Ecto neural progenitor cell (in vitro differentiated cells): ENCODE measurements at regions not wholly inside any gene's neighbourhood (a gene's known extent, or its start where the extent isn't known, plus 50 kb on each side); places are given as distances from the start of the nearest gene placed in this dataset.
A peak's percentile ranks its signal among the peaks of the same experiment; 100 is the strongest.

ENCODE experiments used
- DNase-seq: peaks from one replicate; pipeline ENCODE4 v3.0.0-alpha.2; 2018; ENCODE audit warnings: low spot score

DNA sequence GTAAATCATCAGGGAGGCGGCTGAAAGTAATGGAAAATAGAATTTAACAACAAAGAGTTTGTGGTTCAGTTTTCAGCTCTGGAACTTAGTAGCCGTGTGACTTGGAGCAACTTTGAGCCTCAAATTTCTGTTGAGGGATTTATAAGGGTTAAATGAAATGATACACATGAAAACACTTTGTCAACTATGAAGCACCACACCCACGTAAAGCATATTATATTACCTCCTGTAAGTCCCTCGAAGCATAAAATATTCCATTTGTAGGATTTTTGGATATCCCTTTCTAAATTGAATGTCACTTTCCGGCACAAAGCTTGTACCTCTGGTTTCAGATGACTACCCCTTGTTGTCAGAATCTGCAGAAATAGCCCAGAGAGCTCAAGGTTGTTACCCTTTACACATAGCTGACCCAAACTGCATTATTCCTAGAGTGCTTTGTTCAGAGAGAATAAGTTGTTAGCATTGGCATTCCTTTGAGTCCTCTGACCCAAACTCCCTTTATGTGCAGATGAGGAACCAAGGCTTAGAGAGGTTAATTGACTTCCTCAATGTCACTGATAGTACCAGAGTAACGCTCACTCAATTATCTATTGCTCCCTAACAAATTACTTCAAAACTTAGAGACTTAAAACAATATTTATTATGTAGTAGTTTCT is 187.9 kb upstream of the UMPS start:
- DNase-seq, result no peak

DNA sequence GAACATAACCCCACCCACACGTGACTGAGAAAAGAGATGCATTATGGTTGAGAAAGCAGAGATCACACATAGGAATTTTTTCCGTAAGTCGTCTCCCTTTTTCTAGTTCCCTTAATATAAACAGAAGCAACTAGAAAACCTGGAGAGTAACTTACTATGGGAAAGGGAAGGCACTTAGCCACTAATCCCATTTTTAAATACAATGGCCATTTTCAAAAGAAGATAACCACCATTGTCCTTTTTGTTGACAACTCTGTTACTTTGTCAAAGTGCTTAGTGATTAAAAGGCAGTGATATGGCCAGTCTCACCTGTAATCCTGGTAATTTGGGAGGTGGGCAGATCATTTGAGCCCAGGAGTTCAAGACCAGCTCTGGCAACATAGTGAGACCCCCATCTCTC is 184.4 kb upstream of the UMPS start:
- DNase-seq, result no peak

DNA sequence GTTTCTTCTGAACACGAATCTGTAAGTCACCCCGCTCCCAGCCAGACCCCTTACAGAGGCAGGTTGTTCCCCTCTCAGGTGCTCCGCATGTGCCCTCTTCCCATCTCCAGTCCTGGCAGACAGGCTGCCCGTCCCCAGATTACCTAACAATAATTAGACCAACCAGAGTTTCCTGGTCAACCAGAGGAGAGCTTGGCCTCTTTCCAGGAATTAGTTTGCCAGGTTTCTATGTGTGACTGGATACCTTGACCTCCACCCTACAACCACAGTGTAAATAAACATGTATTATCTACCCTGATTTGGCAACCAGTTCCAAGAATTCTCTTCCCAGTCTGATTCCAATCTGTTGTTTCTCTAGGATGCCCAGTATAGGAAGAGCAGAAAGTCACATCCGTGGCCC is 178.0 kb upstream of the UMPS start:
- DNase-seq, result no peak

DNA sequence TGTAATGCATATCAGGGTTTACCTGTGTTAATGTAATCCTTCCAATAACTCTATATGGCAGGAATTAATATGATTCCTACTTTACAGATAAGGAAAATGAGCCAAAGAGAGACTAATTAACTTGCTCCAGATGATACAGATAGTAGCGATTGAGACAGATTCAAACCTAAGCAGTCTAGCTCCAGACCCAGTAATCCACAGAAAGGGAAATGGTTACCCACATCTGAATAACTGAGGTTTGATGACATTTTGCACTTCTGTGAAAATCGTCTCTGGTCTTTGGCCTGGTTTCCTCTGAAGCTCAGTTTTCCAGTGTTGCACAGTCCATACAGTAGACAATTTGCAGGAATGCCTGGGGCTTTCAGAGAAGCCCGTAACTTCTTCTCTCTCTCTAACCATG is 177.1 kb upstream of the UMPS start:
- no peak for DNase-seq

DNA sequence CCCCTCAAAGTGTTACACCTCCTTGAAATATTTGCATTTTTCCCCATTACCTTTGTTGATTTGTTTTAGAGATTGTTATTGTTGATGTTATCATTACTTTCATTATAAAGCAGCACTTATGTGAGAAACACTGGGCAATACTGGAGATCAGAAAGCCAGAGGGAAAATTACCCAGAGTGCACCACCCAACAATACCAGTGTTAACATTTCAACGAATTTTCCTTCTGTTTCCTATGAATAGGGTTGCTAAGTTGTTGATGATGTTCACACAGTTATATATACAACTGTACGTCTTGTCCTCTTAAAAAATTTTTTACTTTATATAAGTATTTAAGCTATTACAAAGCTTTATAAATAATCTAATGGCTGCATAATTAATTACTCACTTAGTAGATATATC is 173.6 kb upstream of the UMPS start:
- no peak for DNase-seq

DNA sequence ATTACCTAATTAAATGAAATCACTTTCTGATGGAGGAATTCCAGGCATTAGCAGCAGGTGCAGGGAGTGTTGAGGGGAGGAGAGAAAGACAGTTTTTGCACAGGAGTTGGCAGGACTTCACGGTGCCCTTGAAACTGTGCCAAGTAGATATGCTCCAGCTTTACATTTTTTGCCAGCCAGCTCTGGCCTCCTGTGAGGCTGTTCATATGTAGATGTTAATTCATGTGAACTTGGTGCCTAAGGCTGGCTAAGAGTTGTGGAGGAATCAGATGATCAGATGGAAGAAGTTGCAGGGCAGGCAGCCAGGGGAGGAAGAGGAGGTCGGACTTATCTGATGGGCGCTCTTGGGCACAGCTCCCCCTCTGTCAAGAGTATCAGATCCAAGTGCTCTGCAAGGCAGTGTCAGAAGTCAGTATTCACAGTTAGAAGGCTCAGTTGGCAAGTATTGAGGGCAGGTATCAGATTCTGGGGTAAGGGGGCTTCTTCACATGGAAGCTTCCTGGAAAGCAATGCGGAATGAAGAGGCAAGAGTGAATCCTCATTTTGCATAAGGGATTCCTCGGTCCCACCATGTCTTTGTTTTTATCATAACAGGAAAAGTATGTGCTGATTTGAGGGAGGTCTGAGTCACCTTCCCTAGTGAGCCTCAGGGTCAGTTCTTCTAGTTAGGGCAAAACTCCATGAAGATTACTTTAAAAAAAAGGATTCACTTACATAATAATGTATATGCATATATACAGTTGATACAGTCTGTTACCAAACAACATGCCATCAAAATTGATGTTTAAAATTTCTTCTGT is 172.6 kb upstream of the UMPS start:
- no peak for DNase-seq

DNA sequence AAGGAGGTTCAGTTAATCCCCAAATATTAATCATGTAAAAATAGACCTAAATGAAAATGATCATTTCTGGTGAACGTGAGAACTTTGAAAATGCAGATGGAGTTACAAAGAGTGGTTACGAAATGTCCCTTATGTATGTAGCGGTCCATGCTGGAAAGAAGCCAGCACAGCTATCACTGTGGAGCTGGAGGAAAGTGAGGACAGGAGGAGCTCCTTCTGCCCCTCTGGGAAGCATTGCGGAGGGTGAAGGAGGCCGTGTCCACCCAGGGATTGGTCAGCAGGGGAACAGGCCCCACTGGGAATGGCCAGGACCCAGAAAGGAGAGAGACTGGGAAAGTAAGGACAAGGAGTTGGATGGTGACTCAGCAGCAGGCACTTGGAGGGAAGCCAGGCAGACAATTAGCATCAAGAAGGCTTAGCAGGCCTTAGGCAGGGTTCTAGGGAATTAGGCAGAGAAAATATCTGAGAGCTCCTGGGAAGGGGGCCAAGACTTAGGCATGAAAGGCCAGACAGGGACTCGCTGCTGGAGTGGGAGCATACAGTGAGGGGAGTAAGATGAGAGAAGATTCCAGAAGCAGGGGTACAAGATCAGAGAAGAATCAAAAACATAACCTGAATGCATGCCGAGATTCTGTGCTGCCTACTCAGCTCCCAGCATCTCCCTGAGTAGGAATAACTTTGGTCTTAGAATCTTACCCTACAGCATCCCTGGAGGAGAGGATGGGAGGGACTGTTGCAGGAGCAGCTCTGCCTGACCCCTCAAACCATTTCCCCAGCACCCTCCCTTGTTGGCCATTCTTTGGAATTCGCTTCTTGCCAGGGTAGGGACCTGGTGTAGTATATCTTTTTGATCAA is 171.0 kb upstream of the UMPS start:
- no peak for DNase-seq

DNA sequence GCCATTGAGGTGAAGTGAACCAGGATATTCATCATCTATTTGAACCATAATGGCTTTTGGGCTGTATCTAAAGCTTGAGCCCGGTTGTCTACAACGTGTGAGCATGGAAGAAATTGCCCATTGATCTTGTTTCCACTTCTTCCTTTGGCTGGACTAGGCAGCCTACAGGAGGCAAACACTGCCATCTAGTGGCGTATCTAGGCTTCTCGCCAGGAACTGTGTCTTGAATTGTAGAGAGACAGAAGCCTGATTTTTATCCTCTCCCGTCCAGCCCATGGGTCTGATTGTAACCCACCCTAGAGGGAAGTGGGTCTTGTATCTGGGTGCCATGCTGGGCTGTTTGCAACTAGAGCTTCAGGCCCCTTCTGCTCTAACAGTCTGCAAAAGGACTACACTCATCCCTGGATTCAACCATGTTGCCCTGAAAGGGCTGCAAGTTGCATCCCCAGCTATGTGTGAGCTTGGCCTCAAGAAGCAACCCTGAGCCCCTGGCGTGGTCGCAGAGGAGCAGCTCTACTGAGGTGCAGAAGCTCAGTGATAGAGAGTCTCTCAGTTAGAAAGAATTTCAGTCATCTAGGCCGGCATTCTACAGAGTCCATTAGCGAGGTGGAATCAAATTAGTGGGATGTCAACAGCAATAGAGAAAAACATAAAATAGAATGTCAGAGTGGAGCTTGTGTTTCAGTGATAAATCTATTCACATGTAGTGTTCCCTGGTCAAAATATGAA is 170.2 kb upstream of the UMPS start:
- DNase-seq, result peak; percentile 76

DNA sequence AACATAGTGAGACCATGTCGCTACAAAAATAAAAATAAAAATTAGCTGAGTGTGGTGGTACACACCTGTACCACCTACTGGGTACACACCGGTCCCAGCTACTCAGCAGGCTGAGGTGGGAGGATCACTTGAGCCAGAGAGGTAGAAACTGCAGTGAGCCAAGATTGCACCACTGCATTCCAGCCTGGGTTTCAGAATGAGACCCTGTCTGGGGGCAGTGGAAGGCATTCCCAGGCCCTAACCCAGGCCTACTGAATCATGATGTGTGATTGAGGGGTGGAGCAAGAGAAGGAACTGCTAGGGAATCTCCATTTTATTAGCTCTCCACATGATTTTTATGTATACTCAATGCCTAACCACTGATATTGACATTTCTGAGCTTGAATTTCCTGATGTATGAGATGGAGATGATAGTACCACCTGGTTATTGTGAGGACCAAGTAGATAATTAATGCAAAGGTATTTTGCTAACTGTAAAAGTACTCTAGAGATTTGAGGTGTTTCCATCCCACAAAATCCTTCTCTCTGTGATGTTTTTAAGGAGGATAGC is 169.5 kb upstream of the UMPS start:
- DNase-seq, result no peak

DNA sequence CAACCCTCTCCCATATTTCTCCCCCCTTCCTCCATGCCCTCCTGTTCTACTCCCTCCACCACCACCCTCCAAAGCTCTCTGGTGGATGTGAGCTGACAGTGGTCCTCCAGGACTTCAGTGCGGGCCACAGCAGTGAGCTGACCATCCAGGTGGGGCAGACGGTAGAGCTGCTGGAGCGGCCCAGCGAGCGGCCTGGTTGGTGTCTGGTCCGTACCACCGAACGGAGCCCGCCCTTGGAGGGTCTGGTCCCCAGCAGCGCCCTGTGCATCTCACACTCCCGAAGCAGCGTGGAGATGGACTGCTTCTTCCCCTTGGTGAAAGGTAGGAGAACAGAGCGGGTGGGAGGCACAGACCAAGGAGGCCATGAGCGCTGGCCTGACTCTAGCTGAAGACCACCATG is 167.5 kb upstream of the UMPS start:
- no peak for DNase-seq

DNA sequence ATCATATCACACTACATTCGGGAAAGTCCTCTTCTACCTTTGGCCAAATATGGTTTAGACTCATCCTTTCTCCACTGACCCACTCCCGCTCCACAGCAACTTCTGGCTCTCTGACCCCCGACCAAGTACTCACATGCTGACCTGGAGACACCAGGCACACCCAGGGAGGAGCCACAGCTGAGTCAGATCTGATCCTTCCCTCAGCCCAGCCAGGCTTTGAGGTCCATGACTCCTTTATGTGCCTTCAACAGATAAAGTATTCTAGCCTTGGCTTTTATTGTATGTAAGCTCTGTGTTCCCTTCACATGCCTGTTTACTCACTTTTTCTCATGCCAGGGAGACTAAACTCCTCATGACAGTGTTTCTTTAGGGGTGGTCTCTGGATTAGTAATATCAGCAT is 166.9 kb upstream of the UMPS start:
- DNase-seq, result no peak

DNA sequence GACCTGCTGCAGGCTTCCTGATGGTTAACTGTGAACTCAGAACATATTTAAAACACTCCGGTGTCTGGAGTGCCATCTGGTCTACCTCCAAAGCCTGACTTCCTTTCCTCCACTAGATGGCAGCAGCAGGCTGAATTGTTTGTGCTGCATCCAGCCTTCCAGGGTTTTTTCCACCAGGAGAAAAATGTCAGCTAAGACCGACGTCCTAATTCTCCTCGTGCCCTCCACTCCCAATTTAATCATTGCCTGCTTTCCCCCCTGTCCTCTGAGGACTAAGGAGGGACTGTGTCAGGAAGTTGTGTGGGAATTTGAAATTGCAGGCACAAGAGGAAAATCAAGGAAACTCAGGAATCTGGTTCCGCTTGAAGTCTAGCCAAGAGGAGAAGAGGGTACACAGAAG is 165.2 kb upstream of the UMPS start:
- DNase-seq, result peak; percentile 81

DNA sequence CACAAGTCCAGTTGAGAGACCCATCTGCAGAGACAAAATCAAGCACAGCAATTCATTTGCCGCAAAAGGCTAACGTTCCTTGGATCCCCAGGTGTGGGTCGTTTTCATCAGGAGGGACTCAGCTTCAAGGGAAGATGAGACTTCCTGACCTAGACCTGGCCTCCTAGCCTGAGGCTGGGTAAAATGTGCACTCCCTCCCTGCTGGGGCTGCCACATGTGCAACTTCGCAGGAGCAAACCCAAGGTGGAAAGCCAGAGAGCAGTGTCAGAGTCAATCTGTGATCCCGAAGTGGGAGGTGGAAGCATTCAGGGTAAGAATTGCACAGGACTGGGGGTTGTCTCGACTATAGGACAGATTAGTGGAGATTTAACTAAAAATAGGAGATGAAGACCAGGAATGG is 164.7 kb upstream of the UMPS start:
- DNase-seq, result no peak

DNA sequence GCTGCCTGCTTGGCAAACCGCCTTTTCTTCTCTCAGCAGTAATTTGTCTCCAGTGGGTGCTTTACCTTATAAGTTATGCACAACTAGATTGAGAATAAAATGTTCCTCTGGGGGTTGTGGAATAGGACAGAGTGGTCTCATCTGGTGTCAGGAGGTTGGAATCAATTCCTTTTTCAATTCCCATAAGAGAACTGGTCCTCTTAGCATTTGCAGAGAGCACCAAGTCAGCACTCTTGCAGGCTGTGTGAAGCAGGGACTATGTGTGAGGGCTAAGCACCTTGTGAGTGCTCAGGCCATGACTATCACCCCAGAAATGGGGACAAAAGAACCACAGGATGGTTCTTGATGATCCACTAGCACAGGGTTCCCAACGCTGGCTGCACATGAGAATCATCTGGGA is 163.6 kb upstream of the UMPS start:
- no peak for DNase-seq

DNA sequence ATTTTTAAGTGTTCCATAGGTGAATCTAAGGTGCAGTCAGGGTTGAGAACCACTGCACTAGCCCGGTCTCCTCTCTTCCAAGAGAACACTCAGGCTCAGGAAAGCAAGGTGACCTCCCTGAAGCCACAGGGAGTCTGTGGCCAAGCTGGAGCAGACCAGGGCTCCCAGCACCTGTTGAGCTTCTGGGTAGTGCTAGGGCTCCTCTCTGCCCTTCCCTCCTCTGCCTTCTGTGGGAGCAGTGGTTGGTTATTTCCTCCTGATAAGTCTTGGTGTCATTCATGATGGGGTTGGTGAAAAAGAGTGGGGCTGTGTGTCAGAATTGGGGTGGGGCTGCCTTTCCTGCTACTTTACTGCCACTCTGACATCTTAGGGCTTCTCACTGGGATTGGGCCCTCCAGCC is 163.1 kb upstream of the UMPS start:
- no peak for DNase-seq

DNA sequence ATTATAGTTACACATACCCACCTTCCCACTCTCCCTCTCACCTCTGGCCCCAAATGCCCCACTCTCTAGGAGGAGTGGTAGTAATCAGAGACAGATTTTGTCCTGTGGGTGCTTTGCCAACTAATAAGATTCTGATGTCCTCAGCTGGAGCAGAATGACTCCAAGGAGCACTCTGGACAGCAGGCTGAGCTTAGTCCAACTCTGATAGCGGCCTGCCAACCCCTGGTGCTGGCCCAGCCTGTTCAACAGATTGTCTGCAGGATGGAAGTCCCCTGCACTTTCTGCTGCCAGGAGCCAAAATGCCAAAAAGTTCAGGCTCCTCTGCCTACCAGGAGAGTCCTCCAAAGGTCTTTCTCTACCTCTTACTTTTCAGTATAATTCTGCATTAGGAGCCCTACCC is 160.5 kb upstream of the UMPS start:
- DNase-seq, result no peak

DNA sequence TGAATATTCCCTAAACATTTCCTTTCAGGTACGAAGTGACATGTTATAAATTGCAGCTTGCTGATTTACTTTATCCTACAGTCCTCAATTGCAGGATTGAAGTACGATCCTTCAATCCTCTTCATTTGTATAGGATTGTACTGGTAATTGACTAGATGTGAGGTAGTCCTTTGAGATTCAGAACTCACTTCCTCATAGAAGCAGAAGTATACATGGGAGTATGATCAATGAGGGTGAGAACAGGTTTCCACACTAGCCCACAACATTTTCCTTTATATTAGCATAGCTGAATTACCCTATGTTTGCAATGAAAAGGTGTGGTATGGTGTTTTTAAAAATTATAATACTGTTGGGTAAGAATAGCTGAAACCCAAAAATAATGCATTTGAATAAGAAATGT is 160.0 kb upstream of the UMPS start:
- DNase-seq, result no peak

DNA sequence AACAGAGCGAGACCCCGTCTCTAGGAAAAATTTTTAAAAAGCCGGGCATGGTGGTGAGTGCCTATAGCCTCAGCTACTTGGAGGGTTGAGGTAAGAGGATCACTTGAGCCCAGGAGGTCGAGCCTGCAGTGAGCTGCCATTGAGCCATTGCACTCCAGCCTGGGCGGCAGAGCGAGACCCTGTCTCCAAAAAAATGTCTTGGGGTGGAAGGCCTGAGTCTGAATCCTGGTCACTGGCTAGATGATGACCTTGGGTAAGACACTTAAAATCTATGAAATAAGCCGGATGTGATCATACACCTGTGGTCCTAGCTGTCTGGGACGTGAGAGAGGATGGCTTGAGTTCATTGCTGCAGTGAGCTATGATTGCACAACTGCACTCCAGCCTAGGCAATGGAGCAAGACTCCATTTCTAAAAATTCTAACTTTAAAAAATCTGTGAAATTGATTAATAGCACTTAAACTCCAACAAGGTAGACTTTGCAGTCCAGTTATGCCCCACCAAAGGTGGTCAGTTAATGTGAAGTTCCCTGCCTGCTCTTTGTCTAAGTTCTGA is 157.3 kb upstream of the UMPS start:
- DNase-seq, result no peak

DNA sequence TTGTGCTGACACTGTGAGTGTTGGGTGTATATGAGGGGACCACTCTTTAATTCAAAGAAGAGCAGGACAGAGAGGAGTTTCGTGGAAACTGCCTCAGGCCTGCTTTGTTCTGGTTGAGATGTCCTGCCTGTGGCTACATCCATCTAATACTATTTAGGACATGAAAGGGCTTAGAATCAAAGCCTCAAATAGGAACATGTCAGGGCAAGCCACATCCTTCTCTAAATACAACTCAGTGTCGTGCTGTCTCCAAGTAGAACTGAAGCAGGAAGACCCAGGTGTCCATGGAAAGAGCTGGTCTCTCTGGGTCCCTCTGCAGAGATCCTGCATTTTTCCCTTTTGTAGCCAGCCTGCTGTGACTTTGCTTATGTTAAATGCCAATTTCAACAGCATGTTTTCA is 156.2 kb upstream of the UMPS start:
- no peak for DNase-seq

DNA sequence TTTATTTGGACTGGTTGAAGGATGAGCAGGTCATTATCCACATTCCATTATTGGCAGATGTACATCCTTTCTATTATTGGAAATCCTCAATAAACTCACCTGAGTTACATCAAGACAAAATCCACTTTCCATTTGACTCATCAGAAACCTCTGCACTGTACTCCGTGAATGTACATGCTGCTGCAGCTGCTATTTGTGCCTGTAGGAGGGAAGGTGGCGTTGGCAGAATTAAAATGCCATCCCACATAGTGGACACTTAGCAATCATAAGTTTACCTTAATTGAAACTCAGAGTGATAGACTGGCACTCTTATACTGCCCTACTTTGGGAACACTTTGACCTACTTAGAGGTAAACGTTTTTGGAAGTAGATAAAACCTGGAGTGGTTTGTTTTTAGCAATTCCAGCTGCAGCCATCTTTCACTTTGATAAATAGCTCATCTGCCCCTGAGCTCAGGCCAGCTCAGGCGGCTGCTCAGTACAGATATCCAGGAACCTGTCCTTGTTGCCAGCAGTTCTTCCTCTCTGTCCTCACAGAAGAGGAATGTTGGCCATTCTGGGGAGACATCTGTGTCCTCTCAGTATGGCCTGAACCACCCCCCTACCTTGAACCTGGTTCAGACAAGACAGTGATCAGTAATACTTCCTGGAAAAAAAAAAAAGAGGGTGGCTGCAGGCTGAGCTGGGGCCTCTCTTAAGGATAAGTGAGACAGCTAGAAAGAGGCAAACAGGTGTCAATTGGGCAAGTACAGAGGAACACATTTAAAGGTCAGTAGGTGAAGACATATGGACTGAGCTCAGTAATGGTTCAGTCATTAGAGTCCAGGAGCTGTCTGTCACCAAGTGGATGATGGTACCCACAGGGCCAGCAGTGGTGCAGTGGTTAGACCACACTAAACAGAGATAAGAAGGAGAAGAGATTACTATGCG is 153.4 kb upstream of the UMPS start:
- DNase-seq, result no peak
